HG03175 (cell line): ENCODE measurements at regions not wholly inside any gene's neighbourhood (a gene's known extent, or its start where the extent isn't known, plus 50 kb on each side); places are given as distances from the start of the nearest gene placed in this dataset.

Experiments used
- ATAC-seq: cut with Tn5 transposase; IDR thresholded peaks from one replicate; pipeline ENCODE4 v1.9.1; 2021; ENCODE audit warnings: mild to moderate bottlenecking, moderate library complexity; ENCODE audit not compliant: unreplicated experiment

GRCh38 chr22:48744967-48745841 lies 1082.5 kb downstream of the BRD1 start:
- ATAC-seq, result no peak

GRCh38 chr22:48744283-48744641 lies 1083.4 kb downstream of the BRD1 start:
- no peak for ATAC-seq

- ATAC-seq, result no peak
These were observed 1083.9 kb downstream of the BRD1 start for GRCh38 chr22:48743601-48744282.

- no peak for ATAC-seq
These were observed 1084.9 kb downstream of the BRD1 start for GRCh38 chr22:48742556-48743343.

GRCh38 chr22:48742191-48742555 lies 1085.5 kb downstream of the BRD1 start:
- no peak for ATAC-seq

- no peak for ATAC-seq
These were observed 1086.1 kb downstream of the BRD1 start for GRCh38 chr22:48741540-48741939.

GRCh38 chr22:48740731-48741405 lies 1086.8 kb downstream of the BRD1 start:
- ATAC-seq, result no peak

- no peak for ATAC-seq
These were observed 1087.5 kb downstream of the BRD1 start for GRCh38 chr22:48740086-48740730.

- ATAC-seq, result no peak
These were observed 1088.2 kb downstream of the BRD1 start for GRCh38 chr22:48739348-48740085.

- no peak for ATAC-seq
These were observed 1089.3 kb downstream of the BRD1 start for GRCh38 chr22:48738204-48738980.

GRCh38 chr22:48737461-48738203 lies 1090.0 kb downstream of the BRD1 start:
- ATAC-seq, result no peak

GRCh38 chr22:48736593-48737460 lies 1090.8 kb downstream of the BRD1 start:
- ATAC-seq, result no peak

GRCh38 chr22:48734961-48735360 lies 1092.7 kb downstream of the BRD1 start:
- ATAC-seq, result no peak

- no peak for ATAC-seq
These were observed 1093.3 kb downstream of the BRD1 start for GRCh38 chr22:48734359-48734758.

GRCh38 chr22:48729499-48730171 lies 1098.0 kb downstream of the BRD1 start:
- no peak for ATAC-seq

- no peak for ATAC-seq
These were observed 1100.1 kb downstream of the BRD1 start for GRCh38 chr22:48727454-48728058.
